ENCODE measurements at regions not wholly inside any gene's neighbourhood (a gene's known extent, or its start where the extent isn't known, plus 50 kb on each side); places are given as distances from the start of the nearest gene placed in this dataset.

DNA sequence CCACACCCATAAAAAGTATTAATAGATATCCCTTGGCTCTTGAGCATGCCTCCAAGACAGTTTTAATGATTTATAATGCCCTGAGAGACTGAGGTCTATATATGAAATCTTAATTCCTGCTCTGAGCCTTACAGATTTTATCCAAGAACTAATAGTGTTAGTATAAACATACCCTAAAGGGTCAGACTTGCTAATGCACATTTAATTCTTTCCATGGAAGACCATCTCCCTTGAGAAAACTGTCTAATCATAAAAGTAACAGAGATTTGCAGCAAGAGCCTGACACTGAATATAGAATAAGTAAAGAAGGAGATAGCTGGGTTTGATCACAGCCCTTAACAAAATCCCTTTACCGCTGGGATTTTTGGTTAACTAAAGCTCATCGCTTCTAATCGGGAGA is 650.8 kb upstream of the KLF12 start:
- TF ChIP-seq, protein P1, sequence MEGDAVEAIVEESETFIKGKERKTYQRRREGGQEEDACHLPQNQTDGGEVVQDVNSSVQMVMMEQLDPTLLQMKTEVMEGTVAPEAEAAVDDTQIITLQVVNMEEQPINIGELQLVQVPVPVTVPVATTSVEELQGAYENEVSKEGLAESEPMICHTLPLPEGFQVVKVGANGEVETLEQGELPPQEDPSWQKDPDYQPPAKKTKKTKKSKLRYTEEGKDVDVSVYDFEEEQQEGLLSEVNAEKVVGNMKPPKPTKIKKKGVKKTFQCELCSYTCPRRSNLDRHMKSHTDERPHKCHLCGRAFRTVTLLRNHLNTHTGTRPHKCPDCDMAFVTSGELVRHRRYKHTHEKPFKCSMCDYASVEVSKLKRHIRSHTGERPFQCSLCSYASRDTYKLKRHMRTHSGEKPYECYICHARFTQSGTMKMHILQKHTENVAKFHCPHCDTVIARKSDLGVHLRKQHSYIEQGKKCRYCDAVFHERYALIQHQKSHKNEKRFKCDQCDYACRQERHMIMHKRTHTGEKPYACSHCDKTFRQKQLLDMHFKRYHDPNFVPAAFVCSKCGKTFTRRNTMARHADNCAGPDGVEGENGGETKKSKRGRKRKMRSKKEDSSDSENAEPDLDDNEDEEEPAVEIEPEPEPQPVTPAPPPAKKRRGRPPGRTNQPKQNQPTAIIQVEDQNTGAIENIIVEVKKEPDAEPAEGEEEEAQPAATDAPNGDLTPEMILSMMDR (IDR thresholded peaks at IDR 0.05), result no peak
- TF ChIP-seq EP300 (IDR thresholded peaks at IDR 0.05) (no peak), POLR2A (IDR thresholded peaks at IDR 0.05) (no peak), POLR2AphosphoS5 (IDR thresholded peaks at IDR 0.05) (no peak)

All from gastroesophageal sphincter (tissue), 3 donors.